Loucy (cell line): ENCODE measurements at regions not wholly inside any gene's neighbourhood (a gene's known extent, or its start where the extent isn't known, plus 50 kb on each side); places are given as distances from the start of the nearest gene placed in this dataset.

Experiments used
- H2AFZ ChIP-seq: fragments of 200-600 bp; sonication (generic); 2 replicates; pipeline ENCODE4 v1.6.0; 2016; ENCODE audit warnings: antibody characterized with exemption, mild to moderate bottlenecking, low read length, moderate library complexity
- H3F3A ChIP-seq: fragments of 200-600 bp; 2 replicates; pipeline ENCODE4 v1.6.0; 2016; ENCODE audit warnings: antibody characterized with exemption, low read depth, mild to moderate bottlenecking
- H3K27me3 ChIP-seq: fragments of 200-600 bp; sonication (generic); 2 replicates; pipeline ENCODE4 v1.6.1; 2014; ENCODE audit warnings: low read length, mild to moderate bottlenecking; ENCODE audit not compliant: insufficient read depth, poor library complexity, severe bottlenecking
- H3K36me3 ChIP-seq: fragments of 200-600 bp; sonication (generic); 2 replicates; pipeline ENCODE4 v1.6.1; 2016; ENCODE audit warnings: low read length; ENCODE audit not compliant: insufficient read depth
- H3K4me1 ChIP-seq: fragments of 200-600 bp; sonication (generic); 2 replicates; pipeline ENCODE4 v1.5.1; 2014; ENCODE audit warnings: low read length, mild to moderate bottlenecking; ENCODE audit not compliant: insufficient read depth, poor library complexity, severe bottlenecking
- H3K4me2 ChIP-seq: fragments of 200-600 bp; sonication (generic); 2 replicates; pipeline ENCODE4 v1.6.0; 2014; ENCODE audit warnings: antibody characterized with exemption, low read length, low read depth, mild to moderate bottlenecking; ENCODE audit not compliant: poor library complexity, severe bottlenecking
- H3K4me3 ChIP-seq: fragments of 200-600 bp; sonication (generic); 2 replicates; pipeline ENCODE4 v1.5.1; 2014; ENCODE audit warnings: low read length, mild to moderate bottlenecking, mixed read lengths; ENCODE audit not compliant: poor library complexity, severe bottlenecking
- H3K79me2 ChIP-seq: fragments of 200-600 bp; sonication (generic); 2 replicates; pipeline ENCODE4 v1.6.1; 2014; ENCODE audit warnings: low read length; ENCODE audit not compliant: insufficient read depth
- H3K9ac ChIP-seq: fragments of 200-600 bp; sonication (generic); 2 replicates; pipeline ENCODE4 v1.6.0; 2014; ENCODE audit warnings: mild to moderate bottlenecking, low read depth, low read length, moderate library complexity; ENCODE audit not compliant: poor library complexity, severe bottlenecking
- H3K9me2 ChIP-seq: fragments of 200-600 bp; sonication (generic); replicated peaks from 2 replicates; pipeline ENCODE4 v1.6.1; 2016; ENCODE audit warnings: low read depth, low read length, mixed read lengths
- H3K9me3 ChIP-seq: fragments of 200-600 bp; sonication (generic); 2 replicates; pipeline ENCODE4 v1.6.1; 2014; ENCODE audit warnings: mild to moderate bottlenecking, antibody characterized with exemption, low read length, low read depth; ENCODE audit not compliant: insufficient read depth
- H4K20me1 ChIP-seq: fragments of 200-600 bp; sonication (generic); 2 replicates; pipeline ENCODE4 v1.6.0; 2014; ENCODE audit warnings: antibody characterized with exemption, low read length, mild to moderate bottlenecking; ENCODE audit not compliant: insufficient read depth, poor library complexity, severe bottlenecking
- CTCF ChIP-seq: fragments of 200-600 bp; sonication (generic); conservative IDR thresholded peaks from 2 replicates; pipeline ENCODE4 v1.5.1; 2014; ENCODE audit warnings: mild to moderate bottlenecking, antibody characterized with exemption, low read length
- EZH2phosphoT487 ChIP-seq: fragments of 200-600 bp; IDR thresholded peaks from 2 replicates; pipeline ENCODE4 v1.6.1; 2018; ENCODE audit warnings: antibody characterized with exemption, mild to moderate bottlenecking, moderate library complexity, borderline replicate concordance

GRCh38 chr14:26766726-26767125, 168.9 kb upstream of the NOVA1 start:
- Histone ChIP-seq H3K9ac (no peak overlapping the region), H3F3A (no peaks in the 10 kb centered on the region), H3K4me2 (no peak overlapping the region), H2AFZ (no peak overlapping the region), H3K9me2 (no peaks in the 10 kb centered on the region), H4K20me1 (no peaks in the 10 kb centered on the region), H3K27me3 (no peaks in the 10 kb centered on the region), H3K79me2 (no peaks in the 10 kb centered on the region), H3K4me1 (no peaks in the 10 kb centered on the region), H3K4me3 (no peak overlapping the region), H3K36me3 (no peaks in the 10 kb centered on the region), H3K9me3 (no peaks in the 10 kb centered on the region)
- TF ChIP-seq EZH2phosphoT487, result no peak
- no peak for TF ChIP-seq CTCF

- Histone ChIP-seq H3K9me2 (no peaks in the 10 kb centered on the region), H3F3A (no peaks in the 10 kb centered on the region), H3K4me1 (no peaks in the 10 kb centered on the region), H3K4me2 (no peak overlapping the region), H4K20me1 (no peaks in the 10 kb centered on the region), H3K9ac (no peak overlapping the region), H3K9me3 (no peaks in the 10 kb centered on the region), H3K79me2 (no peaks in the 10 kb centered on the region), H3K36me3 (no peaks in the 10 kb centered on the region), H3K4me3 (no peak overlapping the region), H2AFZ (no peak overlapping the region), H3K27me3 (no peaks in the 10 kb centered on the region)
- TF ChIP-seq EZH2phosphoT487 (no peak), CTCF (no peak)
Measured at GRCh38 chr14:26773906-26774593, 176.2 kb upstream of the NOVA1 start.

GRCh38 chr14:26775765-26776563, 178.1 kb upstream of the NOVA1 start:
- Histone ChIP-seq H3K9ac (no peak overlapping the region), H3K79me2 (no peaks in the 10 kb centered on the region), H3K9me2 (no peaks in the 10 kb centered on the region), H3K4me3 (no peak overlapping the region), H3K36me3 (no peaks in the 10 kb centered on the region), H3K9me3 (no peaks in the 10 kb centered on the region), H3K4me2 (no peak overlapping the region), H4K20me1 (no peaks in the 10 kb centered on the region), H3F3A (no peaks in the 10 kb centered on the region), H2AFZ (no peak overlapping the region), H3K4me1 (no peaks in the 10 kb centered on the region), H3K27me3 (no peaks in the 10 kb centered on the region)
- TF ChIP-seq EZH2phosphoT487 (no peak), CTCF (no peak)
